HUDEP-2 (cell line): ENCODE measurements at regions not wholly inside any gene's neighbourhood (a gene's known extent, or its start where the extent isn't known, plus 50 kb on each side); places are given as distances from the start of the nearest gene placed in this dataset.

Source experiments
- DNase-seq, 76 experiments: peaks; one replicate each; lab custom pipeline; 2025; ENCODE audit not compliant: unreplicated experiment in 76 of 76; lab: John Stamatoyannopoulos, UW

DNA sequence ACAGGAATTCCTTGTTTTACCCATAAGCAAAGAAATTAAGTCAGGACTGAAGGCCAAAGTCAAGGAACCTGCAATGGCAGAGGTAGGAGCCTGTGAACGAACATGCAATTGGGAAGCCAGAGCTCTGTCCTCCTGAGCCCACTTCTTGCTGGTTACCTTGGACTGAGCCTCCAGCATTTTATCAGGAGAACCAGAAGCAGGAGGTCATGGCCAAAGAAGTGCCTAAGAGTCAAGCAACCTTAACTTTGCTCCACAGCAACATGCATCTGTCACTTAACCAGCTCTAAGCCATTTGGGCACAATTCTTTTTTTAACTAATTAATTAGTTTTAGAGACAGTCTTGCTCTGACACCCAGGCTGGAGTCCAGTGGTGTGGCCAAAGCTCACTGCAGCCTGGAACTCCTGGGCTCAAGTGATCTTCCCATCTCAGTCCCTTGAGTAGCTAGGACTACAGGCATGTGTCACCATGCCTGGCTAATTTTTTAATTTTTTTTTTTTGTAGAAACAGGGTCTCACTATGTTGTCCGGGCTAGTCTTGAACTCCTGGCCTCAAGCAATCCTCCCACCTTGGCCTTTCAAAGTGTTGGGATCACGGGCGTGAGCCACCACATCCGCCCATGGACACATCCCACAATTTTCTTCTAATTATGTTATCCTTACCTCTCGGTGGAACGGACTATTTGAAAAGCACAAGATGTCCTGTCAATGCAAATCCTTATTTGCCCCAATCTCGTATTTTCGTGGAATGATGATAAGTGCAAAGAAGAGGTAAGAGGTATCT, 334.2 kb downstream of the CD83 start:
- DNase-seq, result peak in 1 of 76 experiments; percentile 11

DNA sequence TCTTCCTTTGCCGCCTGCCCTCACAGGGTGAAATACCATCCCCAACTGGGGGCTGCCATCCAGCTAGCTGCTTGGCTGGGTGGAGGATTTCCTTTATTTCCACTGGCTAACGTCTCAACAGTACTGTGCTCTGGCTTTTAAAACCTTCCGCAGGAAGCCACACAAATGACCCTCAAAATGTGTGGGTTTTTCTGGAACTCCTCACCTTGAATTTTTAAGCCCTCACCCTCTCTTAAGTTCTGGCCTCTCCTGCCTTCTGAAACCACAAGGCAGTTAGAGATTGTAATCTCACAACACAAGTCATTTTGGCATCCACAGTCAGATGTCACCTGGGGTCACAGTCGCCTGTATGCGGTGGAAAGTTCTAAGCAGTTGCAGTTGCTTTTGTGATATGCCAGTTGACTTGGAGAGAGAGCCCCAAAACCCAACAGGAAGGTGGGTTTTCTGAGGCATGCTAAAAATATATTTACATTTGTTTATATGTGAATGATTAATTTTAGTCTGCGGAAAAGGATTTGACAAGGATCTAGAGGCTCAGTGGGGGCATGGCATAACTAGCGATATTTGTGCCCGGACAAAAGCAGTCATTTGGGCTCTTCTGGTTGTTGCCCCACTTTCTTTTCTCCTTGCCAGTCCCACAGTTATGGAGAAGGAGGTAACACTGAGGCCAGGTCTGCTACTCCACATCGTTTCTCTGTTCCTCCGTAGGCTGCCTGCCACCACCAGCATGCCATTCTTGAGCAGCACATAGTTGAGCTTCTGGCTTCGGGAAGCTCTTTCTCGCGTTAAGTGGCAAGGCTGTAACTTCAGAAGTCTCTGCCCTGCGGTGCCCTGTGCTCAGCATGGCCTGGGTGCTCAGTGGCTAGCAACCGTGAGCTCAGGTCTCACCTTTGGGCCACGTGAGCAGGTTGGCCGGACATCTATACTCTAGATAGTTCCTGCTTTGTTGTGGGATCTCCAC, 335.3 kb downstream of the CD83 start:
- peak in 65 of 76 experiments; percentile 16 to 86 (median 56) for DNase-seq

DNA sequence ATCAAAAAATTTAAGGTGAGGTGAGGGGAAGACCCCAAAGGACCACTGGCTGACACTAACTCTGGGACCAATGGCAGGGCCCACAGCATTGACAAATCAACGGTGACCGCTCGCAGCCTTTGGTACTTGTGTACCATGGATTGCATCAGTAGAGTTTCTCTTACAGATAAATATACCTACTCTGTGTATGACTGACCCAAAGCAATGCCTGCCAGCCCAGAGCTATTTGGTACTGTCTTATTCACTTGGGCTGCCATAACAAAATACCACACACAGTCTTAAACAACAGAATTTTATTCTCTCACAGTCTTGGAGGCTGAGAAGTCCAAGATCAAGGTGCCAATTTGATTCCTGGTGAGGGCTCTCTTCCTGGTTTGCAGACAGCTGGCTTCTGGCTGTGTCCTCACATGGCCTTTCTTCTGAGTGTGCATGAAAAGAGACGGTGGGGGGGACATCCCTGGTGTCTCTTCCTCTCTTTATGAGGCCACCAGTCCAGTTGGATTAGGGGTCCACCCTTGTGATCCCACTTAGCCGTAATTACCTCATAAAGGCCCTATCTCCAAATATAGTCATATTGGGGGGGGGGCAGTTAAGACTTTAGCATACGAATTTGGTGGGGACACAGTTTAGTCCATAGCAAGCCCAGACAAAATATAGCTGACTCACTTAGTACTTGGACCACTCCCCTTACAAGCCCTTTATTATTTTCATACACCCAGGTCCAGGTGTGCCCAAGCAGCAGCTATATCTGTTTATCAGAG, 336.3 kb downstream of the CD83 start:
- DNase-seq, result no peak

DNA sequence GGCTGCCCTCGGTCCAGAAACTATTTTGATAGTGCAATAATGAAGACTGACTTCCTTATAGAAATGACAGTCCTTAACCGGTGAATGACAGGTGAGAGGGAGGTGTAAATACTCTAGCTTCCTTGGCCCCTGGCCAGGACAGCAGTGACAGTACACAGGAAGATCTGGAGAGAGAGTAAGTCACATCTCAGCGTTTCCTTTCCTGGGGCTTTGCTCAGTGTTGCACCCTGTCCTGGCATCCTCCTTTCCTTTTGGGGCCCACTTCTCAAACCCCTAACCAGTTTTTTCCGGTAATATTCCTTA, 336.9 kb downstream of the CD83 start:
- no peak for DNase-seq

DNA sequence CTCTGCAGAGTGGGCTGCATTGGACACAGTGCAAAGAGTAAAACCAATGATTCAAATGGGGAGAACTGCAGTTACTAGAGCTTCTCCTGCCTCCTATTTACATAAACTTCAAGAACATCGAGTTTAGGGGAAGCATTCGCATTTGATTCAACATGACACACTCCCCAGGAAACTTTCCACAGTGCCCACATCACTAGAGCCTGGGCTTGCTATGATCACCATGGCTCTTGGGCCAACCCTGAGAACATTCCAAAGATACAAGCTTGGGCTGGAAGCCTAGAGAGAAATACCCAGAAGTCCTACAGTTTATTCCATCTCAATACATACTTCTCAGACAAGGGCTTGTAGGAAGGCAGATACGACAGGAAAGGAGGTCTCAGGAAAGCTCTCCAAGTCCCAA, 337.9 kb downstream of the CD83 start:
- no peak for DNase-seq

DNA sequence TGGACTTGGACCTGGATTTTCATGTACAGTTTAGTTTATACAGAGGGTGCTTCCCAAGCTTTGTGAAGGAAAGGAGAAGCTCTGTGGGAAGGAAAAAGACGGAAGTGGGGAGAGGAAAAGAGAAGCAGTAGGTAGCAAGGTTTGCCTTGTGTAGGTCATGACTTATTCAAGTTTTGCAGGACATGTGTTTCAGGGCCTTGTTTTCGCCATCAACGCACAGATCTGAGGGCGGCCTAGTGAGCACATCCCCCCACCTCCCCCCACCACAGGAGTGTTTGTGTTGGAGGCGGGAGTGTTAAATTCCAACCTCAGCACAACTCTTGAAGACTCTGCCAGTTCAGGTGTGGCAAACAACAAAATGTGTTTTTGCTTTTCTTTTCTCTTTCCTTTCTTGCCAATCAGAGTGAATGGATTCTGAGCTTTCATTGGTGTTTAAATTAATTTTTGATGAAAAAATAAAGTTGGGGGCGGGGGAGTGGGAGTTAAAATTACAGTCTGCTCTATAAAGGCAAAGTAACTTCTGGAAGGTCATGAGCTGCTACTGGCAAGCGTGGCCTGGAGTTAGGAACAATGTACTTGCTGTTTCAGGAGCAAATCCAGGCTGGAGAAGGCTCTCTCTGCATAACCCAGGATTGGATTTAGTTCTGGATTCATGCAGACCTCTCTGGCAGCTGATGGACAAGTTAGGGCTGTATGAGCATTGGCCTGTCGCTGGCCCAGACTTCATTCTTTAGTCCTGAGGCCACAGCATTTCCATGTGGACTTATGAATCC, 338.5 kb downstream of the CD83 start:
- DNase-seq, result no peak

DNA sequence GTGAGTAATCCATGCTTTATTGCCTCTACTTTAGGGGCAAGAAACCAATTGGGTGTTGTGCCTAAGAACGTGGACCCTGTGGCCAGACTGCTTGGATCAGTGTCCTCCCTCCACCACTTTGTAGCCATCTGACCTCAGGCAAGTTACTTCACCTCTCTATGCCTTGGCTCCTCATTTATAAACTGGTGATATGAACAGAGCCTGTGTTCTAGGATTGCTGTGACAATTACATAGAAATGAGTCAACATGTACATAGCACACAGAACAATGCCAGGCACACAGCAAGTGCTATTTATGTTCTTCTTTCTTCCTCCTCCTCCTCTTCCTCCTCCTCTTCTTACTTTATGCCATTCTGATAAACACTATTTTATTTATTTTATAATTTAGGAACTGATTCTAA, 339.4 kb downstream of the CD83 start:
- no peak for DNase-seq

DNA sequence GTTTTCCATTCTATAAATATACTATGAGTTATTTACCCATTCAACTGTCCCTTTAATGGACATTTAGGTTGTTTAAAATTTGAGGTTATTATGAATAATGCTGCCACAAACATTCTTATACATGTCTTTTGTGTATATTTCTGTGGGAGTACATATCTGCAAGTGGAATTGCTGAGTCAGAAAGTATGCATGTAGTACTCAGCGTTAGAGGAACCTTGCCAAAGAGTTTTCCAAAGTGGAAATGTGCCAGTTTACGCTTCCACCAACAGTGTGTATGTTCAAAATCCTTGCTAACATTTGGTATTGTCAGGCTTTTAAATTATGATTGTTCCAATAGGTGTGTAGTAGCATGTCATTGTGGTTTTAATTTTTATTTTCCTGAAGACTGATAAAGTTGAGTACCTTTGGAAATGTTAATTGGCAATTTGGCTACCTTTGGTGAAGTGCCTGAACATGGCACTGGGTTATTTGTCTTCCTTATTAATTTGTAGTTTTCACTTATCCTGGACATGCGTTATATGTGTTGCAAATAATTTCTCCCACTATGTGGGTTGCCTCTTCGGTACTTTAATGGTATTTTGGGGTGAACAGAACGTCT, 341.2 kb downstream of the CD83 start:
- peak in 22 of 76 experiments; percentile 6 to 46 (median 27) for DNase-seq

DNA sequence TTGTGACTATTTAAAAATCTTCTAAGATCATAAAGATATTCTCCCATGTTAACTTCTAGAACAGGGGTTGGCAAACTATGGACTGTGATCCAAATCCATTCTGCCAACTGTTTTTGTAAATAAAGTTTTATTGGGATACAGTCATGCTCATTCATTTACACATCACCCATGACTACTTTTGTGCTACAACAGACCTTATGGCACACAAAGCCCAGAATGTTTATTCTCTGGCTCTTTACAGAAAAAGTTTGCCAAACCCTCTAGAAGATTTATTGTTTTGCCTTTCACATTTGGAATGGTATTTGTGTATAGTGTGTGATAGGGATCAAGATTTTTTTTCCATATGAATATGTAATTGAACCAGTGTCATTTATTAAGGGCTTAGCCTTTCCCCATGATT, 341.7 kb downstream of the CD83 start:
- no peak for DNase-seq

DNA sequence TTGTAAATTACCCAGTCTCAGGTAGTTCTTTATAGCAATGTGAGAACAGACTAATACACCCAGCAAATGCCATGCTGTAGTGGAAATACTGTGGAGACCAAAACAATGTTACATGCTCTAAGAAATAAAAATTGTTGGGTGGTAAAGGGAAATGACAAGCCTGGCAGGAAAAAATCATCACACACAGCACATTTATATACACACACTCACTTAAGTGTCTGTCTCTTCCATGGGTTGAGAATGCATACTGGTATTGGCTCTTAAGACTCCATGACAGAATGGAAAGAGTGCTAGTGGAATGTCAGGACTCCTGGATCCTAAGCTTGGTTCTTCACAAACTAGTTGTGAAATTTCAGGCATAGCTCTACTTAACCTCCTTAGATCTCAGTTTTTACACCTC, 343.0 kb downstream of the CD83 start:
- DNase-seq, result no peak

DNA sequence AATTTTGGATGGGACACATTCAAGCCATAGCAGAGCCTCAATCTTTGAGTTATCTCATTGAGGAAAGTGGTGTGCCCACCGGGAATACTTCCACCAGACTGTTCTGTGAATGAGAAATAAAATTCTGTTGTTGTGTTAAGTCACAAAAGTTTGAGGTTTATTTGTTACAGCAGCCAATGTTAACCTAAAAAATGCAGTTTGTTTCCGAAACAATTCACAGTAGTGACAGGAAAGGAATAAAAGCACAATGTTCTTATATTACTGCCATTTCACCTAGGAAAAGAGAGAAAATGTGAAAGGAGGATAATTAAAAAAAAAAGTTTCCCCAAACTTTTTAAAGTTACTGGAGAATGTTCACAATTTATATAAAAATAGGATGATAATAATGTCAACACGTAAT, 344.6 kb downstream of the CD83 start:
- DNase-seq, result no peak

DNA sequence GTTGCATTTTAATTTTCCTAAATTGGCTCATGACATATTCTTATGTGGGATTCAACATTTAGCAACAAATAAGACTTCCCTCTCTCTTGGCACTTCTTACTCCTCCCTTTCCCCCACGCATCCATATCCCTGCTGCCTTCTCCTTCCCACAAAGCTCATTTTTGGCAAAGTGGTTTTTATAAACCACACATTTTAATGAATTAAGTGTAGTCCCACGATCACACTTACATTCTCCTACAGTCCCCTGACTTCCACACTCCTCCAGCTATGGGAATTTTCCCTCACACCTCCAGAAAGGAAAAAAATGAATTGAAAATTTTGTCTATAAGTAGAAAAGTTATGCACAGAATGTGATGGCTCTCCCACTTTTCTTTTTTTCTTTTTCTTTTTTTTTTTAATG, 345.0 kb downstream of the CD83 start:
- no peak for DNase-seq

DNA sequence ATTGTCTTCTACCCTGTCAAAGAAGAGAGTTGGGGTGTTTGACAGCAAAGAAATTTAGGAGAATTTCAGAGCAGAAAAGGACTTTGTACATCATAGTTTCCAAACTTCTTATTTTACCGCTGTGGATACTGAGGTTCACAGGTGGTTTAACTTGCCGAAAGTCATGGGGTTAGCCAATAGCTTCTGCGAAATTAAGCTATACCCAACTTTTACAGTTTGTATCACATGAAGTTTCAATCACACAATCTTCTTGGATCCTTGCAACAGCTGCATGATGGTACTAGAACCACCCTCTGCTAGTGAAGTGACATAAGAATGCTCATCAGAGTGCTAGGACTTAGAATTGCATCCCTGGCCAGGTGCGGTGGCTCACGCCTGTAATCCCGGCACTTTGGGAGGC, 345.5 kb downstream of the CD83 start:
- no peak for DNase-seq

DNA sequence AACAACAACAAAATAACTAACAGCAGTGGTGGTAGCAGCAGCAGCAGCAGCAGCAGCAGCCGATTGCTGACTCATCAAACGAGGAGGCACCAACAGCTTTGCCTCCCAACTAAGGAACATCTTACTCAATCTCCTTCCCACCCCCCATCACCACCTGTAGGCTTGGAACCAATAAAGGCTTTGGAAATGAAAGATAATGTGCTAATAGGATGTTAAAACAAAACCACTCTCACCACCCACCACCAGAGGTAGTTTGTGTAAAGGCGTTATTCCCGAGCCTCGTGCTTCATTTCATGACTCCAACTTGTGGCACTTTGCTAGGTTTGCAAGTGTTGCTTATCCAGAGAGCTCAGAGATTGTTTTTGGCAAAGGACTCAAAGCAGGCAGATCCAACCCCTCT, 346.5 kb downstream of the CD83 start:
- DNase-seq, result peak in 8 of 76 experiments; percentile 6 to 53 (median 28)

DNA sequence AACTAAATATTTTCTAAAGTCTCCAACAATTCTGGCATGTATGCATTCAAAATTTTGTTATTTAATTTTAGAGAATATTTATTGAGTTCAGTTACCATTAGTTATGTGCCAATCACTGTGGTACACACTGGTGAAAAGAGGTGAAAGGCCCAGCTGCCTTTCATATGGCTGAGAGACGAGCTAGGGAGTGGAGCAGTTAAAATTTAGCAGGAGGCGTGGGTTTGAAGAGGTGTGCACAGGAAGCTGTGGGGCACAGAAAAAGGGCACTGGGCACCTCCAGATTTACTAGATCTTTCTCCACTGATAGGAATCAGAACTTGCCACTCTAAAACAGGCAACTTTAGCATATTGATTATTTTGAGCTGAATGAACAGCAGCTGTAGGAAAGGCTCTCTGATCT, 347.1 kb downstream of the CD83 start:
- DNase-seq, result no peak

DNA sequence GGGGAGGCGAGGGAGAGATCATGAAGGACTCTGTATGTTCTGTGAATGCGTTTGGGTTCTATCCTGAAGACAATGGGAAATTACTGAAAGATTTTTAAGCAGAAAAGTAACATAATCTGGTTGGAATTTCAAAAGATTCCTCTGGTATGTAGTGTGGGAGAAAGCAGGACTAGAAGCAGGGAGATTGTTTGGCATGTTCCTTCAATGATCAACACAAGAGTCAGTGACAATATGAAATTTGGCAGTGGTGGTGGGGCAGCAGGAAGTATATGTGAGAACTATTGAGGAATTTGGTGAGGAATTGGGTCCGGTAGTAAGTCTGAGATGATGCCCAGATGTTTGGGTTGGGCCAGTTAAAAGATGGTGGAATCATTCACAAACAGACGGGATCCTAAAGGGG, 348.7 kb downstream of the CD83 start:
- no peak for DNase-seq

DNA sequence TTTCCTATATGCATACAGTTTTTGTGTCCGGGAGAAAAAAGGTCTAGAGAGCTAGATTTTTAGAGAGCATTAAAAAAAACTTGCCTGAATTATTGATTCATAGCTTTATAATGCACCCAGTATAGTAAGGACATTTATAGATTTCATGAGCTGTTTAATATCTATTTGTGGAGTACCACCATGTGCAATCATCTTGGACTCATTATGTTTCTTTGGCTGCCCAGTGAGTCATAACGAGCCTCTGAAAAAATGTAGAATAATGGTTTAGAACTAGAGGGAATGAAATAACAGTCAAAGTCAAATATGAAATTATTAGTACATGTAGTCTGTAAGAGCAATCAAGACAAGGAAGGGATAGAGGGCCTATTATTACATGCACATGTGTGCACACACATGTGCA, 350.0 kb downstream of the CD83 start:
- DNase-seq, result no peak

DNA sequence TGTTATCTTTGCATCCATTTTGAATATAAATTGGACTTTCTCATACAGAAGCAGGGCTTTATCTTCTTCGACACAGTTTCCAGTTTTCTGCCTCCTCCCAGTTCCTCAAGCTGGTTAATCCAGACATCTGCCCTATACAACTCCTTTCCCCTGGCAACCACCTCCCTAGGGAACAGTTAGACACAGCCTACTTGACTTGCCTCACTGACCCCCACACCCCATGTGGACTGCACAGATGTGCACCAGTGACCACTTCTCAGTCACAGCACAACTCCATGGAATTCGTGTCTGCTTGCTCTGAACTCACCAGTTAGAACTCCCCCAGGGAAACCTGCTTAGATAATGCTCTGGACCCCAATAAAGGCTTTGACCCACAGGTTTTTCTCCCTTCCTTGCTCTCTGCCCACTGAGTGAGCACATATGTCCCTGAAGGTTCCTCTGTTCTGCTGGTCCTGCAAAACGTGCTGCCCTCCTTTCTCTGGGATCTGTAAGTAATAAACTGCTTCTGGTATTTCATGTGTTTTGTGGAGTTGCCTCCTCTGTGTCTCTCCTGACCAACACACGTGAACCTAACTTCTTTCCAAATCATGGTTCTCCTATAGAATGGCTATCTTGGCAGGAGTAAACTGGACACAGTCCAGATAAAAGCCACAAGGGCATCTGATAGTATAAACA, 351.2 kb downstream of the CD83 start:
- DNase-seq, result no peak

DNA sequence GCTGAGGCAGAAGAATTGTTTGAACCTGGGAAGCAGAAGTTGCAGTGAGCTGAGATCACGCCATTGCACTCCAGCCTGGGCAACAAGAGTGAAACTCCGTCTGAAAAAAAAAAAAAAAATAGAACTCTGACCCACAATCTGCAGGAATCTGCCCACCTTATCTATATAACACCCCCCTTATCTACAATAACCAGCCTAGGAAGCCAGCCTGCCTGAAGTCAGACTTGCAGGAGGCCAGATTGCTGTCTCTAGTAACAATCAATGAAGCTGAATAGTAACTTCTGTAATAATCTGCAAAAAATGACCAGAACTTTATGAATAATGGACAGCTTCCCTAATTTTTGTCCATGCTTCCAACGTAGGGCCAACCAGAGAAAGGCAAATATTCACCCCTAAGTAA, 352.5 kb downstream of the CD83 start:
- DNase-seq, result peak in 19 of 76 experiments; percentile 11 to 71 (median 28)

DNA sequence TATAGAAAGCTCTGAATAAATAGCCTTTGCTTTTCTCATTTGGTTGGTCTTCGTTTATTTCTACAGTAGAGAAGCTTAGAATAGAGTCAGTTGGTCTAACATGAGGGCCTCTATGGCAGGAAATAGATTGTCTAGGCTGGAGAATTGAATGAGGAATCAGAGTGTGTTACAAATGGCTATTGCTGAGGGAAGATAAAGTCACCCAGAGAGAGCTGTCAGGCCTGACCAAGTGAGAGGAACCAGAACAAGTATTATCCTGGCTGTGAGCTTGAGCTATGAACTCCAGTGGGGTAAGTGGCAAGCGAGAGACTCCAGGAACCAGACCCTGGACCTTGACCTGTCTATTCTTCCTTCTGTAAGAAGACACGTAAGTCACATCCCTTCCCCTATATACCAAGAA, 353.1 kb downstream of the CD83 start:
- no peak for DNase-seq
